DND-41 (cell line): ENCODE measurements at regions not wholly inside any gene's neighbourhood (a gene's known extent, or its start where the extent isn't known, plus 50 kb on each side); places are given as distances from the start of the nearest gene placed in this dataset.

ENCODE experiments used
- ATAC-seq: fragments of 200-7000 bp; cut with Tn5 transposase; 3 replicates; pipeline ENCODE4 v1.9.1; 2021; ENCODE audit warnings: low read depth; ENCODE audit not compliant: insufficient read depth
- DNase-seq: peaks from one replicate; pipeline ENCODE4 v3.0.0-alpha.2; 2020
- H2AFZ ChIP-seq: 2 replicates; pipeline ENCODE4 v1.6.0; 2012; ENCODE audit warnings: low read depth, low read length
- H3K27ac ChIP-seq: 2 replicates; pipeline ENCODE4 v1.5.1; 2012; ENCODE audit warnings: low read length, inconsistent platforms
- H3K27me3 ChIP-seq: fragments of 200-600 bp; sonication (generic); 2 replicates; pipeline ENCODE4 v1.6.0; 2012; ENCODE audit warnings: low read length, mild to moderate bottlenecking, inconsistent platforms; ENCODE audit not compliant: insufficient read depth, poor library complexity
- H3K36me3 ChIP-seq: 2 replicates; pipeline ENCODE4 v1.5.1; 2012; ENCODE audit warnings: low read length, inconsistent platforms; ENCODE audit not compliant: insufficient read depth
- H3K4me1 ChIP-seq: 2 replicates; pipeline ENCODE4 v1.5.1; 2012; ENCODE audit warnings: mild to moderate bottlenecking, low read length; ENCODE audit not compliant: insufficient read depth
- H3K4me2 ChIP-seq: 2 replicates; pipeline ENCODE4 v1.6.0; 2012; ENCODE audit warnings: mild to moderate bottlenecking, moderate library complexity, low read length, inconsistent platforms; ENCODE audit not compliant: insufficient read depth
- H3K4me3 ChIP-seq, 2 experiments: fragments of 200-600 bp in 1 of 2; shearing (Covaris generic) in 1 of 2; 2 replicates each; pipeline ENCODE4 v1.5.1; 2012 to 2016; ENCODE audit warnings: inconsistent platforms in 2 of 2, low read length in 2 of 2, mild to moderate bottlenecking in 2 of 2, low read depth in 1 of 2, moderate library complexity in 1 of 2
- H3K79me2 ChIP-seq: 2 replicates; pipeline ENCODE4 v1.6.0; 2012; ENCODE audit warnings: low read length, inconsistent platforms; ENCODE audit not compliant: insufficient read depth
- H3K9ac ChIP-seq: 2 replicates; pipeline ENCODE4 v1.6.0; 2012; ENCODE audit warnings: low read depth, mild to moderate bottlenecking, inconsistent platforms, low read length, moderate library complexity
- H3K9me3 ChIP-seq: 2 replicates; pipeline ENCODE4 v1.5.1; 2012; ENCODE audit warnings: low read length, moderate library complexity, mild to moderate bottlenecking, inconsistent platforms; ENCODE audit not compliant: insufficient read depth, severe bottlenecking
- H4K20me1 ChIP-seq: 2 replicates; pipeline ENCODE4 v1.6.0; 2012; ENCODE audit warnings: low read length; ENCODE audit not compliant: insufficient read depth
- CTCF ChIP-seq: IDR thresholded peaks from 2 replicates; pipeline ENCODE4 v1.5.1; 2012; ENCODE audit warnings: borderline replicate concordance, low read length, moderate library complexity, mild to moderate bottlenecking; ENCODE audit not compliant: poor library complexity, severe bottlenecking; ENCODE audit errors: extremely low read depth
- EZH2 ChIP-seq: IDR thresholded peaks from 3 replicates; pipeline ENCODE4 v1.6.1; 2012; ENCODE audit warnings: borderline replicate concordance, low read depth, mild to moderate bottlenecking, moderate library complexity, low read length, inconsistent platforms; ENCODE audit not compliant: severe bottlenecking

GRCh38 chr9:28155067-28155466 is 581.8 kb upstream of the C9orf72 start:
- H3K9ac ChIP-seq, result no peak overlapping the region
- no peak overlapping the region for H3K4me2 ChIP-seq
- ATAC-seq (no peak), DNase-seq (no peak)
- H3K9me3 ChIP-seq, result no peaks in the 10 kb centered on the region
- H3K36me3 ChIP-seq, result no peaks in the 10 kb centered on the region
- H3K4me3 ChIP-seq, result no peak overlapping the region
- H3K27me3 ChIP-seq, result no peaks in the 10 kb centered on the region
- no peak overlapping the region for H3K27ac ChIP-seq
- H4K20me1 ChIP-seq, result no peaks in the 10 kb centered on the region
- no peak overlapping the region for H2AFZ ChIP-seq
- no peaks in the 10 kb centered on the region for H3K79me2 ChIP-seq
- TF ChIP-seq EZH2 (no peak), CTCF (no peak)
- no peaks in the 10 kb centered on the region for H3K4me1 ChIP-seq

GRCh38 chr9:28155671-28156070 is 582.4 kb upstream of the C9orf72 start:
- H3K79me2 ChIP-seq, result no peaks in the 10 kb centered on the region
- H3K27me3 ChIP-seq, result no peaks in the 10 kb centered on the region
- DNase-seq (no peak), ATAC-seq (no peak)
- TF ChIP-seq CTCF, result no peak
- no peak for TF ChIP-seq EZH2
- no peak overlapping the region for H3K9ac ChIP-seq
- no peaks in the 10 kb centered on the region for H3K4me1 ChIP-seq
- no peak overlapping the region for H3K4me3 ChIP-seq
- H3K36me3 ChIP-seq, result no peaks in the 10 kb centered on the region
- no peak overlapping the region for H3K27ac ChIP-seq
- no peak overlapping the region for H2AFZ ChIP-seq
- H3K9me3 ChIP-seq, result no peaks in the 10 kb centered on the region
- no peak overlapping the region for H3K4me2 ChIP-seq
- no peaks in the 10 kb centered on the region for H4K20me1 ChIP-seq

- no peaks in the 10 kb centered on the region for H3K9me3 ChIP-seq
These were observed 585.2 kb upstream of the C9orf72 start for GRCh38 chr9:28158451-28158850.

More at GRCh38 chr9:28158451-28158850, 585.2 kb upstream of the C9orf72 start:
- Histone ChIP-seq H3K27me3 (no peaks in the 10 kb centered on the region), H3K36me3 (no peaks in the 10 kb centered on the region), H3K9ac (no peak overlapping the region), H3K4me2 (no peak overlapping the region), H4K20me1 (no peaks in the 10 kb centered on the region), H3K79me2 (no peaks in the 10 kb centered on the region), H2AFZ (no peak overlapping the region), H3K4me3 (no peak overlapping the region), H3K27ac (no peak overlapping the region), H3K4me1 (no peaks in the 10 kb centered on the region)
- TF ChIP-seq CTCF, result no peak
- TF ChIP-seq EZH2, result no peak
- ATAC-seq, result no peak
- no peak for DNase-seq
